IPS-15b (cell line): ENCODE measurements at regions not wholly inside any gene's neighbourhood (a gene's known extent, or its start where the extent isn't known, plus 50 kb on each side); places are given as distances from the start of the nearest gene placed in this dataset.

Experiments used
- H3K27me3 ChIP-seq: one replicate; pipeline ENCODE4 v1.6.1; 2013; ENCODE audit warnings: low read length; ENCODE audit not compliant: control insufficient read depth, insufficient read depth
- H3K36me3 ChIP-seq: one replicate; pipeline ENCODE4 v1.6.1; 2013; ENCODE audit warnings: low read length; ENCODE audit not compliant: control insufficient read depth, insufficient read depth
- H3K4me1 ChIP-seq: one replicate; pipeline ENCODE4 v1.6.1; 2013; ENCODE audit warnings: mild to moderate bottlenecking, low read length; ENCODE audit not compliant: control insufficient read depth, insufficient read depth
- H3K4me3 ChIP-seq: one replicate; pipeline ENCODE4 v1.5.1; 2013; ENCODE audit warnings: low read depth, low read length
- H3K9ac ChIP-seq: one replicate; pipeline ENCODE4 v1.6.1; 2013; ENCODE audit warnings: low read depth, mild to moderate bottlenecking, low read length
- H3K9me3 ChIP-seq: one replicate; pipeline ENCODE4 v1.6.1; 2013; ENCODE audit warnings: mild to moderate bottlenecking, low read length; ENCODE audit not compliant: control insufficient read depth, insufficient read depth

- Histone ChIP-seq H3K36me3 (no peaks in the 10 kb centered on the region), H3K9ac (no peak overlapping the region), H3K4me1 (no peaks in the 10 kb centered on the region), H3K4me3 (no peak overlapping the region), H3K9me3 (no peaks in the 10 kb centered on the region), H3K27me3 (no peaks in the 10 kb centered on the region)
These were observed 57.3 kb upstream of the SGK1 start for GRCh38 chr6:134375220-134375580.

- Histone ChIP-seq H3K27me3 (no peaks in the 10 kb centered on the region), H3K4me3 (no peak overlapping the region), H3K36me3 (no peaks in the 10 kb centered on the region), H3K9me3 (no peaks in the 10 kb centered on the region), H3K9ac (no peak overlapping the region), H3K4me1 (no peaks in the 10 kb centered on the region)
These were observed 56.7 kb upstream of the SGK1 start for GRCh38 chr6:134374491-134375219.

GRCh38 chr6:134373993-134374392 is 56.1 kb upstream of the SGK1 start:
- Histone ChIP-seq H3K4me1 (no peaks in the 10 kb centered on the region), H3K9me3 (no peaks in the 10 kb centered on the region), H3K9ac (no peak overlapping the region), H3K4me3 (no peak overlapping the region), H3K27me3 (no peaks in the 10 kb centered on the region), H3K36me3 (no peaks in the 10 kb centered on the region)

GRCh38 chr6:134373282-134373922 is 55.5 kb upstream of the SGK1 start:
- Histone ChIP-seq H3K9ac (no peak overlapping the region), H3K9me3 (no peaks in the 10 kb centered on the region), H3K36me3 (no peaks in the 10 kb centered on the region), H3K4me3 (no peak overlapping the region), H3K4me1 (no peaks in the 10 kb centered on the region), H3K27me3 (no peaks in the 10 kb centered on the region)

DNA sequence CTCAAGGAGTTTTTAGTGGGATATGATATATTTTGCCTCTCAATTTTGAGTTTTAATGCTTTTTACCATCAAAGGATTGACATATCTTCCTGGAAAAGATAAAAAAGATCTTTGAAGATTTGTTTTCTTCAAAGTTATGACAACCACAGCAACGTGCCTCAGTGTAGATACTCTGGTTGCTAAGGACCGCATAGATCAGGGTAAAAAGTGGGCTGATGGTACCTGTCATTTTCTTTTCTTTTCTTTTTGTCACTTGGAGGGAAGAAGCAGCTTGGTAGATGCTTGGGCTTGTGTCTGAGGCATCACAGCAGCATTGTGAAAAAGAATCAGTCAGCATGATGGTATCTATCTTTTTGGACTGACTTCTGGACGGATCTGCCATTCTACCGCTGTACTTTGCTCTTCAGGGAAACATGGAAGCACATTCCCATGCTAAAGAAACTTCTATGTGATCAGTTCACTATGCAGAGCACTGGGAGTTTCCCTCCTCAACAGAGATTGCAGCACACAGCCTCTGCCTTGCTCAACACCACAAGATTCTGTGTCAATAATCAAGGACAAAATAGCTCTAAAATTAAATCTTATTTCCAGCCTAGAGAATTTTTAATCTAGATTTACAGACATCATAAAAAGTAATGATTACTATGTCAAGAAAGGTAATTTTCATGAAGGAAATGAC is 54.8 kb upstream of the SGK1 start:
- no peaks in the 10 kb centered on the region for H3K9me3 ChIP-seq
- no peak overlapping the region for H3K4me3 ChIP-seq
- no peaks in the 10 kb centered on the region for H3K27me3 ChIP-seq
- H3K36me3 ChIP-seq: no peaks in the 10 kb centered on the region
- no peak overlapping the region for H3K9ac ChIP-seq
- H3K4me1 ChIP-seq: no peaks in the 10 kb centered on the region

GRCh38 chr6:134368670-134369069 is 50.8 kb upstream of the SGK1 start:
- H3K27me3 ChIP-seq: no peaks in the 10 kb centered on the region
- no peaks in the 10 kb centered on the region for H3K9me3 ChIP-seq
- no peaks in the 10 kb centered on the region for H3K36me3 ChIP-seq
- H3K9ac ChIP-seq: no peak overlapping the region
- no peaks in the 10 kb centered on the region for H3K4me1 ChIP-seq
- H3K4me3 ChIP-seq: no peak overlapping the region
